Activated CD8-positive, alpha-beta memory T cell treated with anti-CD3 and anti-CD28 coated beads for 24 hours (primary cell): ENCODE measurements at regions not wholly inside any gene's neighbourhood (a gene's known extent, or its start where the extent isn't known, plus 50 kb on each side); places are given as distances from the start of the nearest gene placed in this dataset.

Experiments
- DNase-seq: peaks from one replicate; pipeline ENCODE4 v3.0.0-alpha.2; 2020

GRCh38 chr17:74028354-74029116, 174.9 kb upstream of the RPL38 start:
- no peak for DNase-seq

GRCh38 chr17:74031316-74032090, 172.0 kb upstream of the RPL38 start:
- DNase-seq = no peak

GRCh38 chr17:74032222-74032621, 171.3 kb upstream of the RPL38 start:
- DNase-seq = no peak

- DNase-seq = no peak
Measured at GRCh38 chr17:74037320-74037719, 166.2 kb upstream of the RPL38 start.

GRCh38 chr17:74040291-74040690, 163.2 kb upstream of the RPL38 start:
- DNase-seq = no peak

- no peak for DNase-seq
Measured at GRCh38 chr17:74040729-74041128, 162.7 kb upstream of the RPL38 start.

- DNase-seq = no peak
Measured at GRCh38 chr17:74041869-74042640, 161.4 kb upstream of the RPL38 start.

- DNase-seq = no peak
Measured at GRCh38 chr17:74042744-74043486, 160.6 kb upstream of the RPL38 start.

GRCh38 chr17:74043976-74044375, 159.5 kb upstream of the RPL38 start:
- no peak for DNase-seq

GRCh38 chr17:74045608-74046280, 157.7 kb upstream of the RPL38 start:
- no peak for DNase-seq

GRCh38 chr17:74049167-74049966, 154.1 kb upstream of the RPL38 start:
- DNase-seq = no peak

GRCh38 chr17:74049967-74050458, 153.5 kb upstream of the RPL38 start:
- no peak for DNase-seq

- DNase-seq = no peak
Measured at GRCh38 chr17:74051348-74051747, 152.1 kb upstream of the RPL38 start.

GRCh38 chr17:74052993-74053711, 150.3 kb upstream of the RPL38 start:
- DNase-seq = no peak

GRCh38 chr17:74053712-74054078, 149.8 kb upstream of the RPL38 start:
- DNase-seq = no peak

- DNase-seq = no peak
Measured at GRCh38 chr17:74054249-74054648, 149.2 kb upstream of the RPL38 start.

GRCh38 chr17:74055508-74056160, 147.8 kb upstream of the RPL38 start:
- DNase-seq = no peak

- DNase-seq = no peak
Measured at GRCh38 chr17:74059479-74060240, 143.8 kb upstream of the RPL38 start.

GRCh38 chr17:74061758-74062157, 141.7 kb upstream of the RPL38 start:
- DNase-seq = no peak
